Endodermal cell (in vitro differentiated cells): ENCODE measurements at regions not wholly inside any gene's neighbourhood (a gene's known extent, or its start where the extent isn't known, plus 50 kb on each side); places are given as distances from the start of the nearest gene placed in this dataset.
A peak's percentile ranks its signal among the peaks of the same experiment; 100 is the strongest.

Experiments used
- DNase-seq: peaks from one replicate; pipeline ENCODE4 v3.0.0-alpha.2; 2017
- H3K27ac ChIP-seq: 2 replicates; pipeline ENCODE4 v1.5.1; 2013; ENCODE audit warnings: mild to moderate bottlenecking, low read depth, low read length, moderate library complexity
- H3K27me3 ChIP-seq: 2 replicates; pipeline ENCODE4 v1.6.1; 2013; ENCODE audit warnings: mild to moderate bottlenecking, low read length, moderate library complexity; ENCODE audit not compliant: insufficient read depth, control insufficient read depth, poor library complexity, severe bottlenecking
- H3K36me3 ChIP-seq: 2 replicates; pipeline ENCODE4 v1.7.0; 2013; ENCODE audit warnings: mild to moderate bottlenecking, low read length, moderate library complexity; ENCODE audit not compliant: control insufficient read depth, insufficient read depth
- H3K4me1 ChIP-seq: one replicate; pipeline ENCODE4 v1.7.0; 2013; ENCODE audit warnings: low read length; ENCODE audit not compliant: control insufficient read depth, insufficient read depth
- H3K4me3 ChIP-seq: 2 replicates; pipeline ENCODE4 v1.5.1; 2013; ENCODE audit warnings: mild to moderate bottlenecking, low read length, moderate library complexity
- H3K9ac ChIP-seq: 2 replicates; pipeline ENCODE4 v1.6.1; 2013; ENCODE audit warnings: mild to moderate bottlenecking, low read length, moderate library complexity; ENCODE audit not compliant: poor library complexity, severe bottlenecking; ENCODE audit errors: extremely low read depth
- H3K9me3 ChIP-seq: 2 replicates; pipeline ENCODE4 v1.6.1; 2013; ENCODE audit warnings: mild to moderate bottlenecking, low read length, moderate library complexity; ENCODE audit not compliant: control insufficient read depth
- H3K27ac Mint-ChIP-seq: 2 replicates; pipeline ENCODE4 v1.8.0; 2020; ENCODE audit warnings: mixed read lengths
- H3K27me3 Mint-ChIP-seq: 2 replicates; pipeline ENCODE4 v1.8.0; 2021; ENCODE audit warnings: mild to moderate bottlenecking, mixed read lengths; ENCODE audit not compliant: insufficient read depth
- H3K36me3 Mint-ChIP-seq: 2 replicates; pipeline ENCODE4 v1.8.0; 2020; ENCODE audit warnings: low read depth, mixed read lengths
- H3K4me1 Mint-ChIP-seq: 2 replicates; pipeline ENCODE4 v1.8.0; 2020; ENCODE audit warnings: mixed read lengths
- H3K4me3 Mint-ChIP-seq: 2 replicates; pipeline ENCODE4 v1.8.0; 2020; ENCODE audit warnings: mild to moderate bottlenecking, moderate library complexity, mixed read lengths
- H3K9me3 Mint-ChIP-seq: 2 replicates; pipeline ENCODE4 v1.8.0; 2020; ENCODE audit warnings: mild to moderate bottlenecking, mixed read lengths
- CTCF ChIP-seq: fragments of 200-600 bp; sonication (generic); conservative IDR thresholded peaks from 2 replicates; pipeline ENCODE4 v1.5.0; 2021; ENCODE audit warnings: antibody characterized with exemption, mild to moderate bottlenecking
- WGBS, 2 experiments: methylation state at CpG; one replicate each; pipeline versions ENCODE4 v1.1.5 to v1.1.7; 2013; ENCODE audit warnings: missing lambda C conversion rate in 2 of 2, mixed read lengths in 1 of 2; ENCODE audit not compliant: insufficient coverage in 1 of 2, insufficient read length in 1 of 2; 5-methylcytosine and 5-hydroxymethylcytosine counted together

- Histone ChIP-seq H3K36me3 (no peaks in the 10 kb centered on the region), H3K27ac (no peak overlapping the region), H3K9me3 (no peaks in the 10 kb centered on the region), H3K4me3 (no peak overlapping the region), H3K9ac (no peak overlapping the region), H3K4me1 (no peaks in the 10 kb centered on the region), H3K27me3 (no peaks in the 10 kb centered on the region)
- peak overlapping the region; percentile 32 for H3K27ac Mint-ChIP-seq
- peak; percentile 79 for DNase-seq
- H3K36me3 Mint-ChIP-seq, result no peaks in the 10 kb centered on the region
- no peaks in the 10 kb centered on the region for H3K9me3 Mint-ChIP-seq
- peaks cover 10% of the 10 kb centered on the region for H3K4me1 Mint-ChIP-seq
- H3K27me3 Mint-ChIP-seq, result peaks cover 3% of the 10 kb centered on the region
- no peak overlapping the region for H3K4me3 Mint-ChIP-seq
- WGBS, 2 experiments, result 83 to 87% methylated on average over 10 to 15 of the region's 15 CpGs
- TF ChIP-seq CTCF, result no peak
These were observed 95.3 kb upstream of the HES1 start for GRCh38 chr3:194040516-194041273.

- Mint-ChIP-seq H3K4me3 (no peak overlapping the region), H3K9me3 (no peaks in the 10 kb centered on the region), H3K27ac (no peak overlapping the region), H3K36me3 (no peaks in the 10 kb centered on the region), H3K4me1 (peaks cover 10% of the 10 kb centered on the region), H3K27me3 (peaks cover 2% of the 10 kb centered on the region)
- no peak overlapping the region for H3K27ac ChIP-seq
- H3K9ac ChIP-seq, result no peak overlapping the region
- no peaks in the 10 kb centered on the region for H3K27me3 ChIP-seq
- H3K4me3 ChIP-seq, result no peak overlapping the region
- no peak for TF ChIP-seq CTCF
- 90 to 97% methylated on average over 5 of the region's 5 CpGs for WGBS, 2 experiments
- no peaks in the 10 kb centered on the region for H3K4me1 ChIP-seq
- no peaks in the 10 kb centered on the region for H3K9me3 ChIP-seq
- H3K36me3 ChIP-seq, result no peaks in the 10 kb centered on the region
- DNase-seq, result no peak
These were observed 93.0 kb upstream of the HES1 start for GRCh38 chr3:194042927-194043326.

- Mint-ChIP-seq H3K27ac (no peak overlapping the region), H3K9me3 (no peaks in the 10 kb centered on the region), H3K4me1 (peaks cover 10% of the 10 kb centered on the region), H3K4me3 (no peak overlapping the region), H3K27me3 (peaks cover 2% of the 10 kb centered on the region), H3K36me3 (no peaks in the 10 kb centered on the region)
- no peak for DNase-seq
- no peak for TF ChIP-seq CTCF
- Histone ChIP-seq H3K27me3 (no peaks in the 10 kb centered on the region), H3K9me3 (no peaks in the 10 kb centered on the region), H3K4me1 (no peaks in the 10 kb centered on the region), H3K4me3 (no peak overlapping the region), H3K9ac (no peak overlapping the region), H3K27ac (no peak overlapping the region), H3K36me3 (no peaks in the 10 kb centered on the region)
- WGBS, 2 experiments, result 88 to 93% methylated on average over 1 to 3 of the region's 3 CpGs
These were observed 92.4 kb upstream of the HES1 start for GRCh38 chr3:194043516-194043915.
